H54 (cell line): ENCODE measurements at regions not wholly inside any gene's neighbourhood (a gene's known extent, or its start where the extent isn't known, plus 50 kb on each side); places are given as distances from the start of the nearest gene placed in this dataset.
"Not testable (repeated sequence)": the region's sequence is repeated elsewhere in the genome, so short reads cannot be mapped to it uniquely, and the experiment has no call there.

Experiments
- DNase-seq: peaks from one replicate; pipeline ENCODE4 v3.0.0; 2011; ENCODE audit warnings: low spot score, mixed read lengths; ENCODE audit not compliant: insufficient read length
- FAIRE-seq: peaks from 3 replicates; lab custom pipeline; 2011; peaks lifted over from hg19 to GRCh38; lab: Jason Lieb, UNC
- POLR2A ChIP-seq: IDR thresholded peaks from 2 replicates; pipeline ENCODE4 v1.6.1; 2011; ENCODE audit warnings: low read depth, mild to moderate bottlenecking, low read length

- DNase-seq = peak; percentile 9
- no peak for FAIRE-seq
- TF ChIP-seq POLR2A = no peak
Observed at GRCh38 chr11:134951305-134951700, 539.3 kb upstream of the B3GAT1 start.

- DNase-seq (no peak), FAIRE-seq (no peak)
- TF ChIP-seq POLR2A = no peak
Observed at GRCh38 chr11:134950692-134951304, 538.8 kb upstream of the B3GAT1 start.

- FAIRE-seq (no peak), DNase-seq (peak; percentile 19)
- TF ChIP-seq POLR2A = no peak
Observed at GRCh38 chr11:134949121-134950090, 537.4 kb upstream of the B3GAT1 start.

- TF ChIP-seq POLR2A = no peak
- DNase-seq (no peak), FAIRE-seq (no peak)
Observed at GRCh38 chr11:134947556-134947955, 535.5 kb upstream of the B3GAT1 start.

GRCh38 chr11:134945993-134946392 is 534.0 kb upstream of the B3GAT1 start:
- TF ChIP-seq POLR2A = no peak
- FAIRE-seq (no peak), DNase-seq (no peak)

GRCh38 chr11:134944986-134945385 is 532.9 kb upstream of the B3GAT1 start:
- no peak for TF ChIP-seq POLR2A
- FAIRE-seq = no peak

GRCh38 chr11:134944131-134944530 is 532.1 kb upstream of the B3GAT1 start:
- FAIRE-seq (no peak), DNase-seq (no peak)
- no peak for TF ChIP-seq POLR2A

More at GRCh38 chr11:134944986-134945385, 532.9 kb upstream of the B3GAT1 start:
- DNase-seq = no peak

- DNase-seq (no peak), FAIRE-seq (no peak)
- no peak for TF ChIP-seq POLR2A
Observed at GRCh38 chr11:134943544-134943943, 531.5 kb upstream of the B3GAT1 start.

GRCh38 chr11:134942681-134943080 is 530.6 kb upstream of the B3GAT1 start:
- FAIRE-seq = no peak
- no peak for DNase-seq
- no peak for TF ChIP-seq POLR2A

GRCh38 chr11:134941936-134942600 is 530.0 kb upstream of the B3GAT1 start:
- not testable (repeated sequence) for FAIRE-seq, DNase-seq

- FAIRE-seq (no peak), DNase-seq (no peak)
- no peak for TF ChIP-seq POLR2A
Observed at GRCh38 chr11:134941326-134941725, 529.3 kb upstream of the B3GAT1 start.

- FAIRE-seq = no peak
- TF ChIP-seq POLR2A = no peak
- DNase-seq = no peak
Observed at GRCh38 chr11:134940441-134941126, 528.5 kb upstream of the B3GAT1 start.

GRCh38 chr11:134939905-134940304 is 527.9 kb upstream of the B3GAT1 start:
- no peak for TF ChIP-seq POLR2A
- no peak for FAIRE-seq
- DNase-seq = no peak

GRCh38 chr11:134939031-134939430 is 527.0 kb upstream of the B3GAT1 start:
- TF ChIP-seq POLR2A = no peak
- no peak for DNase-seq
- no peak for FAIRE-seq
